PFSK-1 (cell line): ENCODE measurements at regions not wholly inside any gene's neighbourhood (a gene's known extent, or its start where the extent isn't known, plus 50 kb on each side); places are given as distances from the start of the nearest gene placed in this dataset.

Experiments used
- POLR2AphosphoS5 ChIP-seq: IDR thresholded peaks from 2 replicates; pipeline ENCODE4 v1.6.1; 2012; ENCODE audit warnings: low read depth, mild to moderate bottlenecking, control low read depth, low read length, moderate library complexity
- SIN3A ChIP-seq: IDR thresholded peaks from 2 replicates; pipeline ENCODE4 v1.6.1; 2012; ENCODE audit warnings: mild to moderate bottlenecking, low read length, moderate library complexity, borderline replicate concordance; ENCODE audit not compliant: insufficient read depth
- TF ChIP-seq, protein P1 (sequence below), 2 experiments: IDR thresholded peaks; 2 replicates each; pipeline versions ENCODE4 v1.6.1 to v1.8.0; 2011 to 2012; ENCODE audit warnings: low read depth in 2 of 2, low read length in 2 of 2, control low read depth in 1 of 2, inconsistent platforms in 1 of 2, mild to moderate bottlenecking in 1 of 2, moderate library complexity in 1 of 2; ENCODE audit not compliant: insufficient read depth in 1 of 2

GRCh38 chr3:135364676-135365075 is 569.6 kb downstream of the EPHB1 start:
- TF ChIP-seq SIN3A: no peak
- no peak for TF ChIP-seq POLR2AphosphoS5
- TF ChIP-seq, protein P1, sequence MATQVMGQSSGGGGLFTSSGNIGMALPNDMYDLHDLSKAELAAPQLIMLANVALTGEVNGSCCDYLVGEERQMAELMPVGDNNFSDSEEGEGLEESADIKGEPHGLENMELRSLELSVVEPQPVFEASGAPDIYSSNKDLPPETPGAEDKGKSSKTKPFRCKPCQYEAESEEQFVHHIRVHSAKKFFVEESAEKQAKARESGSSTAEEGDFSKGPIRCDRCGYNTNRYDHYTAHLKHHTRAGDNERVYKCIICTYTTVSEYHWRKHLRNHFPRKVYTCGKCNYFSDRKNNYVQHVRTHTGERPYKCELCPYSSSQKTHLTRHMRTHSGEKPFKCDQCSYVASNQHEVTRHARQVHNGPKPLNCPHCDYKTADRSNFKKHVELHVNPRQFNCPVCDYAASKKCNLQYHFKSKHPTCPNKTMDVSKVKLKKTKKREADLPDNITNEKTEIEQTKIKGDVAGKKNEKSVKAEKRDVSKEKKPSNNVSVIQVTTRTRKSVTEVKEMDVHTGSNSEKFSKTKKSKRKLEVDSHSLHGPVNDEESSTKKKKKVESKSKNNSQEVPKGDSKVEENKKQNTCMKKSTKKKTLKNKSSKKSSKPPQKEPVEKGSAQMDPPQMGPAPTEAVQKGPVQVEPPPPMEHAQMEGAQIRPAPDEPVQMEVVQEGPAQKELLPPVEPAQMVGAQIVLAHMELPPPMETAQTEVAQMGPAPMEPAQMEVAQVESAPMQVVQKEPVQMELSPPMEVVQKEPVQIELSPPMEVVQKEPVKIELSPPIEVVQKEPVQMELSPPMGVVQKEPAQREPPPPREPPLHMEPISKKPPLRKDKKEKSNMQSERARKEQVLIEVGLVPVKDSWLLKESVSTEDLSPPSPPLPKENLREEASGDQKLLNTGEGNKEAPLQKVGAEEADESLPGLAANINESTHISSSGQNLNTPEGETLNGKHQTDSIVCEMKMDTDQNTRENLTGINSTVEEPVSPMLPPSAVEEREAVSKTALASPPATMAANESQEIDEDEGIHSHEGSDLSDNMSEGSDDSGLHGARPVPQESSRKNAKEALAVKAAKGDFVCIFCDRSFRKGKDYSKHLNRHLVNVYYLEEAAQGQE (IDR thresholded peaks at IDR 0.05; ENCODE audit: insufficient read depth in 1 of 2, low read depth in 2 of 2, low read length in 2 of 2): no peak
